DND-41 (cell line): ENCODE measurements at regions not wholly inside any gene's neighbourhood (a gene's known extent, or its start where the extent isn't known, plus 50 kb on each side); places are given as distances from the start of the nearest gene placed in this dataset.

Experiments
- ATAC-seq: fragments of 200-7000 bp; cut with Tn5 transposase; 3 replicates; pipeline ENCODE4 v1.9.1; 2021; ENCODE audit warnings: low read depth; ENCODE audit not compliant: insufficient read depth
- DNase-seq: peaks from one replicate; pipeline ENCODE4 v3.0.0-alpha.2; 2020
- H2AFZ ChIP-seq: 2 replicates; pipeline ENCODE4 v1.6.0; 2012; ENCODE audit warnings: low read depth, low read length
- H3K27ac ChIP-seq: 2 replicates; pipeline ENCODE4 v1.5.1; 2012; ENCODE audit warnings: low read length, inconsistent platforms
- H3K27me3 ChIP-seq: fragments of 200-600 bp; sonication (generic); 2 replicates; pipeline ENCODE4 v1.6.0; 2012; ENCODE audit warnings: low read length, mild to moderate bottlenecking, inconsistent platforms; ENCODE audit not compliant: insufficient read depth, poor library complexity
- H3K36me3 ChIP-seq: 2 replicates; pipeline ENCODE4 v1.5.1; 2012; ENCODE audit warnings: low read length, inconsistent platforms; ENCODE audit not compliant: insufficient read depth
- H3K4me1 ChIP-seq: 2 replicates; pipeline ENCODE4 v1.5.1; 2012; ENCODE audit warnings: mild to moderate bottlenecking, low read length; ENCODE audit not compliant: insufficient read depth
- H3K4me2 ChIP-seq: 2 replicates; pipeline ENCODE4 v1.6.0; 2012; ENCODE audit warnings: mild to moderate bottlenecking, moderate library complexity, low read length, inconsistent platforms; ENCODE audit not compliant: insufficient read depth
- H3K4me3 ChIP-seq, 2 experiments: fragments of 200-600 bp in 1 of 2; shearing (Covaris generic) in 1 of 2; 2 replicates each; pipeline ENCODE4 v1.5.1; 2012 to 2016; ENCODE audit warnings: inconsistent platforms in 2 of 2, low read length in 2 of 2, mild to moderate bottlenecking in 2 of 2, low read depth in 1 of 2, moderate library complexity in 1 of 2
- H3K79me2 ChIP-seq: 2 replicates; pipeline ENCODE4 v1.6.0; 2012; ENCODE audit warnings: low read length, inconsistent platforms; ENCODE audit not compliant: insufficient read depth
- H3K9ac ChIP-seq: 2 replicates; pipeline ENCODE4 v1.6.0; 2012; ENCODE audit warnings: low read depth, mild to moderate bottlenecking, inconsistent platforms, low read length, moderate library complexity
- H3K9me3 ChIP-seq: 2 replicates; pipeline ENCODE4 v1.5.1; 2012; ENCODE audit warnings: low read length, moderate library complexity, mild to moderate bottlenecking, inconsistent platforms; ENCODE audit not compliant: insufficient read depth, severe bottlenecking
- H4K20me1 ChIP-seq: 2 replicates; pipeline ENCODE4 v1.6.0; 2012; ENCODE audit warnings: low read length; ENCODE audit not compliant: insufficient read depth
- CTCF ChIP-seq: IDR thresholded peaks from 2 replicates; pipeline ENCODE4 v1.5.1; 2012; ENCODE audit warnings: borderline replicate concordance, low read length, moderate library complexity, mild to moderate bottlenecking; ENCODE audit not compliant: poor library complexity, severe bottlenecking; ENCODE audit errors: extremely low read depth
- EZH2 ChIP-seq: IDR thresholded peaks from 3 replicates; pipeline ENCODE4 v1.6.1; 2012; ENCODE audit warnings: borderline replicate concordance, low read depth, mild to moderate bottlenecking, moderate library complexity, low read length, inconsistent platforms; ENCODE audit not compliant: severe bottlenecking

- Histone ChIP-seq H3K36me3 (no peaks in the 10 kb centered on the region), H3K27me3 (no peaks in the 10 kb centered on the region), H3K4me3 (no peak overlapping the region), H4K20me1 (no peaks in the 10 kb centered on the region), H3K27ac (no peak overlapping the region), H3K4me2 (no peak overlapping the region), H3K9me3 (no peaks in the 10 kb centered on the region), H2AFZ (no peak overlapping the region), H3K79me2 (no peaks in the 10 kb centered on the region), H3K9ac (no peak overlapping the region), H3K4me1 (no peaks in the 10 kb centered on the region)
- ATAC-seq (no peak), DNase-seq (no peak)
- TF ChIP-seq EZH2, result no peak
Measured at GRCh38 chr3:177771780-177772179, 574.5 kb upstream of the TBL1XR1 start.

- no peaks in the 10 kb centered on the region for H3K79me2 ChIP-seq
- DNase-seq, result no peak
- no peaks in the 10 kb centered on the region for H4K20me1 ChIP-seq
- H3K4me1 ChIP-seq, result peaks cover 3% of the 10 kb centered on the region
- H3K36me3 ChIP-seq, result no peaks in the 10 kb centered on the region
- no peaks in the 10 kb centered on the region for H3K27me3 ChIP-seq
- no peak overlapping the region for H3K4me3 ChIP-seq
- no peak for ATAC-seq
- H2AFZ ChIP-seq, result no peak overlapping the region
- H3K9me3 ChIP-seq, result no peaks in the 10 kb centered on the region
- no peak overlapping the region for H3K27ac ChIP-seq
- no peak for TF ChIP-seq EZH2
- TF ChIP-seq CTCF, result no peak
- no peak overlapping the region for H3K9ac ChIP-seq
- H3K4me2 ChIP-seq, result no peak overlapping the region
Measured at GRCh38 chr3:177772908-177773557, 575.8 kb upstream of the TBL1XR1 start.

GRCh38 chr3:177773717-177774116 is 576.4 kb upstream of the TBL1XR1 start:
- Histone ChIP-seq H2AFZ (no peak overlapping the region), H3K36me3 (no peaks in the 10 kb centered on the region), H3K4me1 (peaks cover 10% of the 10 kb centered on the region), H3K4me2 (no peak overlapping the region), H4K20me1 (no peaks in the 10 kb centered on the region), H3K79me2 (no peaks in the 10 kb centered on the region), H3K9me3 (no peaks in the 10 kb centered on the region), H3K27ac (no peak overlapping the region), H3K27me3 (no peaks in the 10 kb centered on the region), H3K4me3 (no peak overlapping the region), H3K9ac (no peak overlapping the region)
- ATAC-seq, result no peak
- TF ChIP-seq CTCF (no peak), EZH2 (no peak)
- DNase-seq, result no peak

GRCh38 chr3:177776661-177777101 is 579.4 kb upstream of the TBL1XR1 start:
- Histone ChIP-seq H3K4me2 (no peak overlapping the region), H2AFZ (no peak overlapping the region)
- no peak for DNase-seq

More at GRCh38 chr3:177776661-177777101, 579.4 kb upstream of the TBL1XR1 start:
- H3K36me3 ChIP-seq, result no peaks in the 10 kb centered on the region
- H3K79me2 ChIP-seq, result no peaks in the 10 kb centered on the region
- H3K9ac ChIP-seq, result no peak overlapping the region
- H3K27ac ChIP-seq, result no peak overlapping the region
- TF ChIP-seq CTCF (no peak), EZH2 (no peak)
- no peaks in the 10 kb centered on the region for H3K9me3 ChIP-seq
- H4K20me1 ChIP-seq, result no peaks in the 10 kb centered on the region
- ATAC-seq, result no peak
- H3K27me3 ChIP-seq, result no peaks in the 10 kb centered on the region
- H3K4me1 ChIP-seq, result peaks cover 15% of the 10 kb centered on the region
- H3K4me3 ChIP-seq, result no peak overlapping the region
